Upper lobe of left lung (tissue), 6 donors: ENCODE measurements at regions not wholly inside any gene's neighbourhood (a gene's known extent, or its start where the extent isn't known, plus 50 kb on each side); places are given as distances from the start of the nearest gene placed in this dataset.

Source experiments
- ATAC-seq, 2 donors: fragments of 200-7000 bp; cut with Tn5 transposase; one replicate each; pipeline ENCODE4 v1.9.1; 2022; ENCODE audit warnings: mild to moderate bottlenecking in 2 of 2, moderate library complexity in 2 of 2; ENCODE audit not compliant: low FRiP score in 2 of 2
- DNase-seq, 2 donors: peaks; one replicate each; pipeline ENCODE4 v3.0.0-alpha.2; 2019 to 2020
- H3K27ac ChIP-seq, 4 donors: fragments of 200-600 bp; sonication (generic); one replicate each; pipeline ENCODE4 v1.5.1; 2016 to 2019
- H3K27me3 ChIP-seq, 4 donors: fragments of 200-600 bp; sonication (generic); one replicate each; pipeline ENCODE4 v1.5.1; 2017 to 2019
- H3K36me3 ChIP-seq, 4 donors: fragments of 200-600 bp; sonication (generic); one replicate each; pipeline ENCODE4 v1.5.1; 2016 to 2019
- H3K4me1 ChIP-seq, 4 donors: fragments of 200-600 bp; sonication (generic); one replicate each; pipeline ENCODE4 v1.5.1; 2018 to 2019
- H3K4me3 ChIP-seq, 4 donors: fragments of 200-600 bp; sonication (generic); one replicate each; pipeline ENCODE4 v1.5.1; 2017 to 2019; ENCODE audit warnings: mild to moderate bottlenecking in 2 of 4, moderate library complexity in 1 of 4
- H3K9me3 ChIP-seq, 4 donors: fragments of 200-600 bp; sonication (generic); one replicate each; pipeline ENCODE4 v1.5.1; 2018 to 2019
- EP300 ChIP-seq, 4 donors: sonication (generic); formaldehyde crosslinking; IDR thresholded peaks; one replicate each; pipeline ENCODE4 v1.5.1; 2017; ENCODE audit warnings: antibody characterized with exemption in 4 of 4, control low read depth in 2 of 4
- POLR2A ChIP-seq, 4 donors: fragments of 450-650 bp; IDR thresholded peaks; one replicate each; pipeline ENCODE4 v1.5.1; 2016 to 2017; ENCODE audit warnings: antibody characterized with exemption in 4 of 4, mild to moderate bottlenecking in 2 of 4
- POLR2AphosphoS5 ChIP-seq, 2 donors: sonication (generic); formaldehyde crosslinking; IDR thresholded peaks; one replicate each; pipeline ENCODE4 v1.5.1; 2017; ENCODE audit warnings: antibody characterized with exemption in 2 of 2
- WGBS, 2 donors: methylation state at CpG; one replicate each; pipeline ENCODE4 v1.1.5; 2017 to 2018; 5-methylcytosine and 5-hydroxymethylcytosine counted together
- TF ChIP-seq, protein P1 (sequence below), 6 experiments: fragments of 450-650 bp in 4 of 6; fragments of 200-600 bp in 2 of 6; sonication (generic) in 2 of 6; IDR thresholded peaks; one replicate each; pipeline ENCODE4 v1.5.1; 2016 to 2019; ENCODE audit warnings: antibody characterized with exemption in 6 of 6
- donor health status: DM: no; HTN: no; CAD: no; lungs with moderate emphysema.
- donor health status: DM: no; HTN: yes; CAD: no; lungs with severe emphysema.

GRCh38 chr4:130855533-130855932 lies 1759.6 kb downstream of the C4orf33 start:
- no peaks in the 10 kb centered on the region for H3K9me3 ChIP-seq
- TF ChIP-seq, protein P1, sequence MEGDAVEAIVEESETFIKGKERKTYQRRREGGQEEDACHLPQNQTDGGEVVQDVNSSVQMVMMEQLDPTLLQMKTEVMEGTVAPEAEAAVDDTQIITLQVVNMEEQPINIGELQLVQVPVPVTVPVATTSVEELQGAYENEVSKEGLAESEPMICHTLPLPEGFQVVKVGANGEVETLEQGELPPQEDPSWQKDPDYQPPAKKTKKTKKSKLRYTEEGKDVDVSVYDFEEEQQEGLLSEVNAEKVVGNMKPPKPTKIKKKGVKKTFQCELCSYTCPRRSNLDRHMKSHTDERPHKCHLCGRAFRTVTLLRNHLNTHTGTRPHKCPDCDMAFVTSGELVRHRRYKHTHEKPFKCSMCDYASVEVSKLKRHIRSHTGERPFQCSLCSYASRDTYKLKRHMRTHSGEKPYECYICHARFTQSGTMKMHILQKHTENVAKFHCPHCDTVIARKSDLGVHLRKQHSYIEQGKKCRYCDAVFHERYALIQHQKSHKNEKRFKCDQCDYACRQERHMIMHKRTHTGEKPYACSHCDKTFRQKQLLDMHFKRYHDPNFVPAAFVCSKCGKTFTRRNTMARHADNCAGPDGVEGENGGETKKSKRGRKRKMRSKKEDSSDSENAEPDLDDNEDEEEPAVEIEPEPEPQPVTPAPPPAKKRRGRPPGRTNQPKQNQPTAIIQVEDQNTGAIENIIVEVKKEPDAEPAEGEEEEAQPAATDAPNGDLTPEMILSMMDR (IDR thresholded peaks at IDR 0.05), result no peak
- TF ChIP-seq POLR2AphosphoS5 (IDR thresholded peaks at IDR 0.05), result no peak
- TF ChIP-seq EP300 (IDR thresholded peaks at IDR 0.05), result no peak
- TF ChIP-seq POLR2A (IDR thresholded peaks at IDR 0.05), result no peak
- 65% methylated on average over 3 of the region's 3 CpGs for WGBS, 2 donors
- no peaks in the 10 kb centered on the region for H3K36me3 ChIP-seq
- no peak for ATAC-seq
- H3K27me3 ChIP-seq, result no peaks in the 10 kb centered on the region
- no peak overlapping the region for H3K4me3 ChIP-seq
- no peaks in the 10 kb centered on the region for H3K4me1 ChIP-seq
- no peak overlapping the region for H3K27ac ChIP-seq
- no peak for DNase-seq

DNA sequence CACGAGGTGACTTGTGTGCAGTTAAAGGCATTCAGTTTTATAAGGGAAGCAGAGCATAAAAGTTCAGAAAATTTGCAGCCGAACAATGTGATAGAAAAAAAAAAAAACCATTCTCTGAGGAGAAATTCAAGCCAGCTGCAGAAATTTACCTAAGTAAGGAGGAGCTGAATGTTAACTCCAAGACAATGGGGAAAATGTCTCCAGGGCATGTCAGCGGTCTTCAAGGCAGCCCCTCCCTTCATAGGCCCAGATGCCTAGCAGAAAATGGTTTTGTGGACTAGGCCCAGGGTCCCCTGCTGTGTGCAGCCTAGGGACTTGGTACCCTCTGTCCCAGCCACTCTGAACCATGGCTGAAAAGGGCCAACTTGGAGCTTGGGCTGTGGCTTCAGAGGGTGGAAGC lies 1764.0 kb downstream of the C4orf33 start:
- DNase-seq, result no peak
- 88 to 91% methylated on average over 3 of the region's 3 CpGs for WGBS, 2 donors
- Histone ChIP-seq H3K4me1 (no peaks in the 10 kb centered on the region), H3K27ac (no peak overlapping the region), H3K9me3 (no peaks in the 10 kb centered on the region), H3K4me3 (no peak overlapping the region), H3K36me3 (no peaks in the 10 kb centered on the region), H3K27me3 (no peaks in the 10 kb centered on the region)
- no peak for ATAC-seq
- TF ChIP-seq POLR2AphosphoS5 (IDR thresholded peaks at IDR 0.05) (no peak), EP300 (IDR thresholded peaks at IDR 0.05) (no peak), POLR2A (IDR thresholded peaks at IDR 0.05) (no peak)
- TF ChIP-seq, protein P1 (IDR thresholded peaks at IDR 0.05), result no peak

DNA sequence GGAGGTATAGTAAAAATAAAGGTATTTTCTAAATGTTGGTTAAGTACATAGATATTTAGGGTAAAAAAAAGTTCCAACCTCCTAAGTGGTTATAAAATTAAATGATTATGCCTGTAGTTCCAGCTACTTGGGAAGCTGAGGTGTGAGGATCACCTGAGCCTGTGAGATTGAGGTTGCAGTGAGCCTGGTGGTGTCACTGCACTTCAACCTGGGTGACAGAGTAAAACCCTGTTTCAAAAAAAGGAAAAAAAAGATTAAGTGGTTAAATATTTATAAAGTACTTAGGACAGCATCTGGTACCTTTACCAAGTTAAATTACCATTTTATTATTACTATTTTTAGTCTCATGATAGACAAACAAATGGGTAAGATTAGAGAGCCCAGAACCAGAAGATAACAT lies 1801.0 kb downstream of the C4orf33 start:
- TF ChIP-seq, protein P1 (IDR thresholded peaks at IDR 0.05), result no peak
- no peak for TF ChIP-seq EP300 (IDR thresholded peaks at IDR 0.05)
- TF ChIP-seq POLR2A (IDR thresholded peaks at IDR 0.05), result no peak
- no peak for TF ChIP-seq POLR2AphosphoS5 (IDR thresholded peaks at IDR 0.05)
- Histone ChIP-seq H3K4me1 (no peaks in the 10 kb centered on the region), H3K9me3 (no peaks in the 10 kb centered on the region), H3K36me3 (no peaks in the 10 kb centered on the region), H3K27ac (no peak overlapping the region), H3K4me3 (no peak overlapping the region), H3K27me3 (no peaks in the 10 kb centered on the region)
- DNase-seq (no peak), ATAC-seq (no peak)

GRCh38 chr4:130901321-130901720 lies 1805.4 kb downstream of the C4orf33 start:
- H3K27ac ChIP-seq, result no peak overlapping the region
- no peaks in the 10 kb centered on the region for H3K9me3 ChIP-seq
- H3K4me3 ChIP-seq, result no peak overlapping the region
- H3K4me1 ChIP-seq, result no peaks in the 10 kb centered on the region
- H3K27me3 ChIP-seq, result no peaks in the 10 kb centered on the region
- H3K36me3 ChIP-seq, result no peaks in the 10 kb centered on the region
- DNase-seq (no peak), ATAC-seq (no peak)
- TF ChIP-seq POLR2A (IDR thresholded peaks at IDR 0.05), result no peak
- WGBS, 2 donors, result 48 to 64% methylated on average over 5 of the region's 5 CpGs

DNA sequence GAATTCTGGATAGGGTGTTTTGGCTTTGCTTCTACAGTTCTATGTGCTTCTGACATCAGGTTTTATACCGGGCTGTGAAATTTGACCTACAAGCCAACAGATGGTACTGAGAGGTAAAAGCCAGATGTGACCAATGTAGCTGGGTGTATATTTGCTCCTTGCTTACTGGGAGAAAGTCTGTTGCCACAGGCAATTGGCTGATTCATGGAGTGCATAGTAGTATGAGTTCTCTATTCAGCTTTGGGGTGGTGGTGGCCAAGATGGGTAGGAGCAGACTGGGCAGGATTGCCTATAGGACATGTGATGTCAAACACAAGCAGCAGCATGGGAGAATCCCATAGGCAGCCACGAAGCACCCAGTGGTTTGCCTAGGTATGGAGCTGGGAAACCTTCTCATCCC lies 1827.0 kb downstream of the C4orf33 start:
- Histone ChIP-seq H3K27ac (no peak overlapping the region), H3K4me3 (no peak overlapping the region), H3K36me3 (no peaks in the 10 kb centered on the region), H3K4me1 (no peaks in the 10 kb centered on the region), H3K27me3 (no peaks in the 10 kb centered on the region), H3K9me3 (peaks cover 0 to 11% (median 7%) of the 10 kb centered on the region in 4 donors)
- no peak for ATAC-seq
- 83% methylated on average over 2 of the region's 2 CpGs for WGBS, 2 donors
- TF ChIP-seq POLR2A (IDR thresholded peaks at IDR 0.05) (no peak), POLR2AphosphoS5 (IDR thresholded peaks at IDR 0.05) (no peak), EP300 (IDR thresholded peaks at IDR 0.05) (no peak)
- TF ChIP-seq, protein P1 (IDR thresholded peaks at IDR 0.05), result no peak
- no peak for DNase-seq
